Body of pancreas (tissue), 4 donors: ENCODE measurements at regions not wholly inside any gene's neighbourhood (a gene's known extent, or its start where the extent isn't known, plus 50 kb on each side); places are given as distances from the start of the nearest gene placed in this dataset.

Experiments
- ATAC-seq: fragments of 150-250 bp; one replicate; pipeline ENCODE4 v1.9.1; 2016
- DNase-seq, 4 donors: peaks; one replicate each; pipeline ENCODE4 v3.0.0-alpha.2; 2019
- H3K27ac ChIP-seq, 4 donors: fragments of 200-600 bp; sonication (generic); 1 replicate in 3 of 4; 2 replicates in 1 of 4; pipeline versions ENCODE4 v1.5.1 to v1.6.1; 2016 to 2019; ENCODE audit warnings: mild to moderate bottlenecking in 1 of 4, mixed read lengths in 1 of 4, moderate library complexity in 1 of 4
- H3K27me3 ChIP-seq, 2 donors: fragments of 200-600 bp; sonication (generic); one replicate each; pipeline ENCODE4 v1.6.0; 2016; ENCODE audit warnings: mild to moderate bottlenecking in 1 of 2
- H3K36me3 ChIP-seq, 2 donors: fragments of 200-600 bp; sonication (generic); replicated peaks in 1 of 2; 2 replicates each; pipeline ENCODE4 v1.5.1; 2016; ENCODE audit warnings: low read depth in 2 of 2; ENCODE audit not compliant: insufficient read depth in 1 of 2
- H3K4me1 ChIP-seq: fragments of 200-600 bp; sonication (generic); one replicate; pipeline ENCODE4 v1.6.0; 2016
- H3K4me3 ChIP-seq, 2 donors: fragments of 200-600 bp; sonication (generic); 1 replicate in 1 of 2; 2 replicates in 1 of 2; pipeline ENCODE4 v1.5.1; 2016 to 2019
- H3K9me3 ChIP-seq, 3 donors: fragments of 200-600 bp; sonication (generic); 1 replicate in 2 of 3; 2 replicates in 1 of 3; pipeline ENCODE4 v1.5.1; 2016
- POLR2A ChIP-seq, 3 donors: fragments of 450-650 bp; IDR thresholded peaks; one replicate each; pipeline ENCODE4 v1.6.1; 2016; ENCODE audit warnings: antibody characterized with exemption in 3 of 3, mild to moderate bottlenecking in 2 of 3
- WGBS, 2 donors: methylation state at CpG; one replicate each; pipeline ENCODE4 v1.1.5; 2017; 5-methylcytosine and 5-hydroxymethylcytosine counted together
- intact Hi-C: fragments of 100-400 bp; cut with DNase I; formaldehyde crosslinking; loops from one replicate; pipeline ENCODE4 v1.15.1; 2023
- TF ChIP-seq, protein P1 (sequence below), 7 experiments: fragments of 450-650 bp in 4 of 7; fragments of 200-600 bp in 3 of 7; sonication (generic) in 3 of 7; IDR thresholded peaks; one replicate each; pipeline ENCODE4 v1.5.1; 2016 to 2019; ENCODE audit warnings: antibody characterized with exemption in 7 of 7

DNA sequence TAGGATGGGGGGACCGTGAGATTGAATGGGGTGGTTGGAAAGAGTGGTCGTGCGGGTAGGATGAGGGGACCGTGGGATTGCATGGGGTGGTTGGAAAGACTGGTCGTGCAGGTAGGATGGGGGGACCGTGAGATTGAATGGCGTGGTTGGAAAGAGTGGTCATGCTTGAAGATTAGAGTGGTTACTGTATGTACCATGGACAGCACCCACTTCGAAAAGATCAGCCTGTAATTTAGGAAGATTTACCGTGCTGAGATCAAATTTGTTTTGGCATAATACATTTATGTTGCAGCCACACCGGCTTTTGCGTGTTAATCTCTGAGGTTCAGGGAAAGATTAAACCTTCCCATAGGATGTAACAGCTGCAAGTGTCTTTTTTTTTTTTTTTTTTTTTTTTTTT is 495.2 kb upstream of the ADARB2 start:
- no peak for TF ChIP-seq POLR2A (IDR thresholded peaks at IDR 0.05)
- TF ChIP-seq, protein P1, sequence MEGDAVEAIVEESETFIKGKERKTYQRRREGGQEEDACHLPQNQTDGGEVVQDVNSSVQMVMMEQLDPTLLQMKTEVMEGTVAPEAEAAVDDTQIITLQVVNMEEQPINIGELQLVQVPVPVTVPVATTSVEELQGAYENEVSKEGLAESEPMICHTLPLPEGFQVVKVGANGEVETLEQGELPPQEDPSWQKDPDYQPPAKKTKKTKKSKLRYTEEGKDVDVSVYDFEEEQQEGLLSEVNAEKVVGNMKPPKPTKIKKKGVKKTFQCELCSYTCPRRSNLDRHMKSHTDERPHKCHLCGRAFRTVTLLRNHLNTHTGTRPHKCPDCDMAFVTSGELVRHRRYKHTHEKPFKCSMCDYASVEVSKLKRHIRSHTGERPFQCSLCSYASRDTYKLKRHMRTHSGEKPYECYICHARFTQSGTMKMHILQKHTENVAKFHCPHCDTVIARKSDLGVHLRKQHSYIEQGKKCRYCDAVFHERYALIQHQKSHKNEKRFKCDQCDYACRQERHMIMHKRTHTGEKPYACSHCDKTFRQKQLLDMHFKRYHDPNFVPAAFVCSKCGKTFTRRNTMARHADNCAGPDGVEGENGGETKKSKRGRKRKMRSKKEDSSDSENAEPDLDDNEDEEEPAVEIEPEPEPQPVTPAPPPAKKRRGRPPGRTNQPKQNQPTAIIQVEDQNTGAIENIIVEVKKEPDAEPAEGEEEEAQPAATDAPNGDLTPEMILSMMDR (IDR thresholded peaks at IDR 0.05) = no peak
- Histone ChIP-seq H3K36me3 (no peaks in the 10 kb centered on the region), H3K4me3 (no peak overlapping the region), H3K9me3 (no peaks in the 10 kb centered on the region), H3K27me3 (no peaks in the 10 kb centered on the region), H3K27ac (no peak overlapping the region), H3K4me1 (no peaks in the 10 kb centered on the region)
- intact Hi-C loops = no loop called here
- no peak for ATAC-seq
- 69 to 86% methylated on average over 11 of the region's 11 CpGs for WGBS, 2 donors
- no peak for DNase-seq

DNA sequence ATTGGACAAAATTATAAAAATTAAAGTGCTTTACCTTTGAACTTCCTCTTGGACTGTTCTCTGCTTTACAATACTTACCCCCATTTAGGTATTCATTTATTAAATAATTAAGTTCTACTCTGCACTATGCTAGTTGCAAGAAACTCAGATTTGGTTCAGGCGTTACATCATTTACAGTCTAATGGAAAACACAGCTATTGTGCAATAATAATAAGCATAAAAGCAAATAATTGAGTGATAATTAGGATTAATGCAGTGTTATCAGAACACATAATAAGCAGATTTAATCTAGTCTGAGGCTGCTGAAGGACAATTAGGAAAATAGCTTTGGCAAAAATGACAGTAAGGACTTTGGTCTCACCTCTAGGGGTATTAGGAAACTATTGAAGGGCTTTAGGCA is 493.2 kb upstream of the ADARB2 start:
- ATAC-seq (no peak), DNase-seq (no peak)
- intact Hi-C loops = no loop called here
- Histone ChIP-seq H3K4me3 (no peak overlapping the region), H3K9me3 (no peaks in the 10 kb centered on the region), H3K27me3 (no peaks in the 10 kb centered on the region), H3K36me3 (no peaks in the 10 kb centered on the region), H3K27ac (no peak overlapping the region), H3K4me1 (no peaks in the 10 kb centered on the region)
- TF ChIP-seq, protein P1 (IDR thresholded peaks at IDR 0.05) = no peak
- no peak for TF ChIP-seq POLR2A (IDR thresholded peaks at IDR 0.05)
- 59 to 63% methylated on average over 1 of the region's 1 CpG for WGBS, 2 donors

DNA sequence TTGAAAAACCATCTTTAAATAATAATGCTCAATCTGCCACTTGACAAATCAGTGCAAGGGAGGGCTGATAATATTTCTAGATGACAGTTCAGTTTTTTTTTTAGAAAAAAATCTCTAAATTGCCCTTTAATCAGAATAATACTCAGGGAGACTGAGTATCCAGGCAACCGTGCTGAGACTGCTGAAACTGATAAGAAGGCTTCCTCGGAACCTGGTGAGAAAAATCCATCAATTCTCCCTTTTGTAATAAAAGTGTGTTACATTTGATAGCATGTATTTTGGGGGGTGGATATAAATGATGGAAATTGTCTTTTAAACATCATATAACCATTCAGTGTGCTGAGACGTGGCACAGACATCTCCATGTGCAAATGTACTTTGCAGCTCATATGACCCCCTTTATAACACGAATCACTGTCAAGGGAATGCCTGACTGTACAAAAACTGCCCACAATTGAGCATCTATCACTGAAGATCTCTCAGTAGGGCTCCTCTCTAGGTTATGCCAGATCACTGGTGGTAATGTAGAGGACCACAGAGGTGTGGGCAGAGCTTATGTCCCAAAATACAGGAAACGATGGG is 491.1 kb upstream of the ADARB2 start:
- Histone ChIP-seq H3K27ac (no peak overlapping the region), H3K36me3 (no peaks in the 10 kb centered on the region), H3K9me3 (no peaks in the 10 kb centered on the region), H3K27me3 (no peaks in the 10 kb centered on the region), H3K4me1 (no peaks in the 10 kb centered on the region), H3K4me3 (no peak overlapping the region)
- intact Hi-C loops = no loop called here
- 42 to 52% methylated on average over 5 of the region's 5 CpGs for WGBS, 2 donors
- no peak for TF ChIP-seq POLR2A (IDR thresholded peaks at IDR 0.05)
- TF ChIP-seq, protein P1 (IDR thresholded peaks at IDR 0.05) = no peak
- ATAC-seq (no peak), DNase-seq (no peak)

- intact Hi-C loops = no loop called here
- TF ChIP-seq POLR2A (IDR thresholded peaks at IDR 0.05) = no peak
- TF ChIP-seq, protein P1 (IDR thresholded peaks at IDR 0.05) = no peak
- ATAC-seq = no peak
- Histone ChIP-seq H3K27ac (no peak overlapping the region), H3K27me3 (no peaks in the 10 kb centered on the region), H3K4me1 (no peaks in the 10 kb centered on the region), H3K36me3 (no peaks in the 10 kb centered on the region), H3K4me3 (no peak overlapping the region), H3K9me3 (no peaks in the 10 kb centered on the region)
- 61 to 63% methylated on average over 10 of the region's 10 CpGs for WGBS, 2 donors
- no peak for DNase-seq
Observed at GRCh38 chr10:2225609-2226008, 488.3 kb upstream of the ADARB2 start.

DNA sequence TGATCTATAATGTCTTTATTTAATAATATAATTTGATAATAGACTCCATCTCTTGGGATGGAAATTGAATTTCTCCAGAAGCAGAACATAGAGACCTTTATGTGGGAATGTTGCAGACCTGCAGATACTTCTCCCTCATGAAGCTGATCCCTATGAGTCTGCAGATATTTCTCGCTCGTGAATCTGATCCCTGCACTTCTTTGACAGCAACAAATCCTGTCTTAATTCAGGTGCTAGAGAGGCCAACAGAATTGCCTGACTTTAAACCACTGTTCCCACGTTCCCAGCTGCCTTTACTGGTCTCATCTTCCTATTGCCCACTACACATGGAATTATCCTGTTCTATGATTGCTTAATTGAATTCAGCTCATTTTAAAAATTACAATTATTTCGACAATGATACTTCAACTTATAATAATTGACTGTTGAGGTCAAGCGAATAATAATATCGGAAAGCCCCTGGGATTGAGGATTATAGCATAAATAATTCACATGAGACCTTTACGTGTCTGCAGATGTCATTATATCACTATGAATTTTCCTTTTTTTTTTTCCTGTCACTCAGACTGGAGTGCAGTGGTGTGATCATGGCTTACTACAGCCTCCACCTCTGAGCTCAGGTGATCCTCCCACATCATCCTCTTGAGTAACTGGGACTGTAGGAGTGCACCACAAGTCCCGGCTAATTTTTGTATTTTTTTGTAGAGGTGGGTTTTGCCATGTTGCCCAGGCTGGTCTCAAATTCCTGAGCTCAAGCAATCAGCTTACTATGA is 486.4 kb upstream of the ADARB2 start:
- 66% methylated on average over 8 of the region's 8 CpGs for WGBS, 2 donors
- H3K27ac ChIP-seq = no peak overlapping the region
- no peak overlapping the region for H3K4me3 ChIP-seq
- no peak for ATAC-seq
- TF ChIP-seq, protein P1 (IDR thresholded peaks at IDR 0.05) = no peak
- TF ChIP-seq POLR2A (IDR thresholded peaks at IDR 0.05) = no peak
- intact Hi-C loops = no loop called here
- H3K9me3 ChIP-seq = no peaks in the 10 kb centered on the region
- H3K27me3 ChIP-seq = no peaks in the 10 kb centered on the region
- no peak for DNase-seq
- no peaks in the 10 kb centered on the region for H3K4me1 ChIP-seq
- H3K36me3 ChIP-seq = no peaks in the 10 kb centered on the region
